Cardiac septum (tissue), 1 donor: ENCODE measurements at regions not wholly inside any gene's neighbourhood (a gene's known extent, or its start where the extent isn't known, plus 50 kb on each side); places are given as distances from the start of the nearest gene placed in this dataset.

Experiments
- DNase-seq: peaks from one replicate; pipeline ENCODE4 v3.0.0-alpha.2; 2020; ENCODE audit warnings: low spot score
- intact Hi-C: fragments of 100-400 bp; cut with DNase I; formaldehyde crosslinking; loops from one replicate; pipeline ENCODE4 v1.14.0; 2022
- donor health status: DM: no; HTN: no; CAD: no.

DNA sequence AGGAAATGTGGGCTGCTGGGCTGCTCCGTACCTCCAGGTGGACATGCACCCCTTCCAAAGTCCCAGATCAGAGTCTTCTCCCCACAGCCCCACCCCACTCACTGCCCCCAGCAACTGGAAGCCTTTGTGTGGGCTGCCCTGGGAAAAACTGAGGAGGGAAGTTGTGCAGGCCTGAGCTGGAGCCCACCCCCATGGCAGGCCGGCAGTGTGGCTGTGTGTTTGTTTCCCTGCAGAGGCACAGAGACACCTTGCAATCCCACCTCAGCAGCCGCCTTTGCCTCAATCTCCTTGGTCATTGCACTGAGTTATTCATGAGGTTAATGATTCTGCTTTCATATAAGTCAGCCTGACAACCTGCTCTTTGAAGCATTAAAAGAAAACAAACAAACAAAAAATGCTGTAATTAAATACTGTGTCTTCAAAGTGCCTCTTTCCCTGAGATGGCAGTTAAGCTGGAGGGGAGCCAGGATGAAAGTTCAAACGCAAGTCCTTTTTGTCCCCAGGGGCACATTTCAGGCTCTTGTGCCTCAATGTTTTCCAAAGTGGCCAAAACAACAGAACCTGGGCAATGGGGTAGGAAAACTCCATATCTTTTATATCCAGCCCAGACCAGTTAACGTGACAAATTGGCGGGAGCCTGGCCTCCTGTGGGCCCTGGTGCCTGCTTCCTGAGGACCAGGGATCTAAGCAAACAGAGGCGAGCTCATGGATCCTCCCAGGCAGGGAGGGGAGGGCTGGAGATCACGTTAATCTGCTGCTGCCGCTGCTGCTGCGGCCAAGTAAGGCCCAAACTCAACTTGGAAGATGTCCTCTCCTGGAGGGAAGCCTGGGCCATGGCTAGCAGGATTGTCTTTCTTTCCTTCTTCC lies 51.9 kb upstream of the TSPAN11 start:
- no peak for DNase-seq
- intact Hi-C loops = no loop called here

GRCh38 chr12:30870491-30871265 lies 55.9 kb upstream of the TSPAN11 start:
- intact Hi-C loops = no loop called here
- DNase-seq = no peak

GRCh38 chr12:30867415-30867814 lies 59.1 kb upstream of the TSPAN11 start:
- DNase-seq = no peak
- intact Hi-C loops = no loop called here

- DNase-seq = no peak
- intact Hi-C loops = no loop called here
These were observed 60.3 kb upstream of the TSPAN11 start for GRCh38 chr12:30866256-30866655.

GRCh38 chr12:30863839-30864238 lies 62.7 kb upstream of the TSPAN11 start:
- intact Hi-C loops = no loop called here

DNA sequence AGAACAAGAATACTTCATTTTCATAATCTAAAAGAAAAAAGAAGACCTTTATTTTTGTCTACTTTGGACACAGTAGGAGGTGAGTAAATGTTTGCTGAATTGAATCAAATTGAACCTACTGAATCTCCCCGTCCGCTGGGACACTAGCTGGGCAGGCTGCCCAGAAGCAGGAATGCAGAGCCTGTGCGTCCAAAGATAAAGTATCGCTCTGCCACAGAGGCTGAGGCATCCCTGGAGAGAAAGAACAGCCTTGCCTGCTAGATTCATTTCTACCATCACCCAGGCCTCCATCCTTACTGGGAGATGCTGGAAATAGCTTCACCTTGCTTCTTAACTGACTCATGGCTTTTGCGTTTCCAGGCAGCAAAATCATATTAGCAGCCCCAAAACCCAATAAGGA lies 64.1 kb upstream of the TSPAN11 start:
- DNase-seq = peak; percentile 74
- intact Hi-C loops = no loop called here

More at GRCh38 chr12:30863839-30864238, 62.7 kb upstream of the TSPAN11 start:
- no peak for DNase-seq

DNA sequence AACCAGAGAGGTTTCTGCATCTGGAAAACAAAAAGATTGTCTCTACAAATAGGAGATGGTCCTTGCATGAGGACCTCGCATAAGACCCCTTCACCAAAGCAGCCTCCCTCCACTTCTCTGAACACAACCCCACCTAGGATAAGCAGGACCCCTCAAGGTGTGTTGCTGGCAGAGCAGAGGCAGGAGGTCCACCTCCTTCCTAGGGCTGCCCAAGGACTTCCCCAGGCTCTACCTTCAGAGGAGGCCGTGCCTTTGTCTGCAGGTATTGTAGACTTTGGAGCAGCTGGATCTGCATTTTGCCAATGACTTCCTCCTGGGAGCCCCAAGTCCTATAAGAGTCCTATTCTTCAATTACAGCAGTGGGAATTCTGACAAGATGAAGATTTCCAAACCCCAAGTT lies 67.3 kb upstream of the TSPAN11 start:
- intact Hi-C loops = no loop called here
- DNase-seq = peak; percentile 33

DNA sequence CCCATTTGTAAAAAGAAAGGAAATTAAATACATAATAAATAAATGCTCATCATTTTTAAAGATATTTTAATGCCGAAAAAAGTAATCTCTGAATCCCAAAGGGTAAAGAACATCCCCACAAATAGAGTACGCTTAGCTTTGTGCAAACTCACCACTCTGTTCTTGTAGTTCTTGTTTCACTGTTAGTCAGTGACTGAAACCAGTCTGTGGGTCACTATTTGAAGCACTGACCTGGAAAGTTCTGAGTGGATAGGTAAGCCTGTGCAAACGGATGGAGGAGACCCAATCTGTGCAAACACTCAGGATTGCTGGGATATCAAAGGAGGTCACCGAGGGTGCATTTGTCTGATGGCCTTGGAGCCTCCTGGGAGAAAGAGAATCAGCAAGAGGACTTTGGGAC lies 68.1 kb upstream of the TSPAN11 start:
- DNase-seq = no peak
- intact Hi-C loops = no loop called here

GRCh38 chr12:30853561-30854133 lies 72.9 kb upstream of the TSPAN11 start:
- intact Hi-C loops = loop anchor here (5.0 kb wide), 1 partner anchor 219 kb away; the partner anchor contains the start of gene DDX11
- DNase-seq = peak; percentile 59

DNA sequence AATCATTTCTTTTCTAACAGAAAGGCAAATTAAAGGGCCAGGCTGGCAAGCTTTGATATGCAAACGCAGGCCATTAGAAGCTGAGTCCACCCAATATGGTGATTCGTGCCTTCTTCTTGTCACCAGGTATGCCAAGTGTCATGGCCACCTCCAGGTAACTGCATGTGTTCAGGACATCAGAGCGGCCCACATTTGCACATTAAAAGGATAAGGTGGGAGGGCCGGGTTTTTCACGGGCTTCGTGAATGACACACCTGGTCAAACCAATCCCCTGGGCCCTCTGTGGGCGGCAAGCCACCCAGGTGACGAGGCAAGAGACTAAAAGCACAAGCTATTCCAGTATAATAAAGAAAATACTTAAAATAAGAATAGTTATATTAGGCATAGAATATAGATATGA lies 75.9 kb upstream of the TSPAN11 start:
- intact Hi-C loops = loop anchor here (1.0 to 5.0 kb wide), 2 partner anchors 136 to 222 kb away; partner anchors contain the start of gene DDX11
- DNase-seq = peak; percentile 59

- intact Hi-C loops = loop anchor here (5.0 kb wide), 2 partner anchors 390 to 425 kb away; no protein-coding TSS in a partner anchor
- DNase-seq = no peak
These were observed 79.3 kb upstream of the TSPAN11 start for GRCh38 chr12:30847259-30847658.

DNA sequence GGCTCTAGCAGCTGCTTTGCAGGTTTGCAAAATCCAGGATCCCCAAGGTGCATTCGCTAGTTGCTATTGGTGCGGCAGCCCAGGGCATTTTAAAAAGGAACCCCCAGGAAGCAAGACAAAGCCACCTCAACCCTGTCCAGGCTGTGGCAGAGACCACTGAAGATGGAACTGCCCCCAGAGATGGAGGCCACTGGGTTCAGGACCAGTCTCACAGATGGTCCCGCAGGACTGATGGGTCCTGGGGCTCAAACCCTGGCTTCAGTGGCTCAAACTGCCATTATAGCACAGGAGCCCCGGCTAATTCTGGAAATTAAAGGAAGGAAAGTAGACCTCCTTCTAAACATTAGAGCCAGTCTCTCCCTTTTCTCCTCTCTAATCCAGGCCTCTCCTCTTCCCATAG lies 79.8 kb upstream of the TSPAN11 start:
- no peak for DNase-seq
- intact Hi-C loops = loop anchor here (5.0 kb wide), 2 partner anchors 391 to 426 kb away; no protein-coding TSS in a partner anchor

- DNase-seq = no peak
- intact Hi-C loops = loop anchor here (5.0 kb wide), 2 partner anchors 392 to 427 kb away; no protein-coding TSS in a partner anchor
These were observed 80.9 kb upstream of the TSPAN11 start for GRCh38 chr12:30845676-30846075.

DNA sequence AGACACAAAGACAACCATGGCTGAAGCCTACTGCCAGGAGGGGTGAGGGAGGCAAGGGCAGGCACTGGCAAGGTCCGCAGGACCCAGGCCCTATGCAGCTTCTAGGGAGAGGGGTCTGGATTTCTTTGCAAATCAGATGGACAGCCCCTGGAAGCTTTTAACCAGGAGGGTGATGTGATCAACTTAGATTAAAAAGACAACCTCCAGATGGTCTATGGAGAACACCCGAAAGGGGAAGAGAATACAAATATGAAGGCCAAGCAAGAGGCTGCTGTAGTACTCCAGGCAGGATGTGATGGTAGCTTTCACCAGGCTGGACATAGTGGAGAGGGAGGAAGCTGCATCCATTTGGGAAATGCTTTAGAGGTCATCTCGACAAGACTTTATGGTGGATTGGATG lies 83.3 kb upstream of the TSPAN11 start:
- intact Hi-C loops = no loop called here
- DNase-seq = no peak

DNA sequence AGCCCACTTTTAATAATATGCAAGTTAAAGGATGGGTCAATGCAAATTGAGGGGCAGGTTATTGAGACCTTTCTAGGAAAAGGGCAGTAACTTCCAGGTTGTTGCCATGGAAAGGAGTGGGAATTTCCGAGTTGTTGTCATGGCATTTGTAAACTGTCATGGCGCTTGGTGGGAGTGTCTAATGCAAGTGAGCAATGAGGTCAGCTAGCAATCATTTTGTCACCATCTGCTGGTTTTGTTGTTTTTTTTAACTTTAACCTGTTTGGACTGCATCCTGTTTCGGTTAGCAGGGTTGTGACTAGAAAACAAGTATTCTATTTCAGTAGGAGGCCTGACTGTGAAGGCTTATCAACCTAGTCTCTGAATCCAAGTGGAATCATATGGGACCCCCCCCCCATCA lies 85.8 kb upstream of the TSPAN11 start:
- intact Hi-C loops = no loop called here
- DNase-seq = no peak

DNA sequence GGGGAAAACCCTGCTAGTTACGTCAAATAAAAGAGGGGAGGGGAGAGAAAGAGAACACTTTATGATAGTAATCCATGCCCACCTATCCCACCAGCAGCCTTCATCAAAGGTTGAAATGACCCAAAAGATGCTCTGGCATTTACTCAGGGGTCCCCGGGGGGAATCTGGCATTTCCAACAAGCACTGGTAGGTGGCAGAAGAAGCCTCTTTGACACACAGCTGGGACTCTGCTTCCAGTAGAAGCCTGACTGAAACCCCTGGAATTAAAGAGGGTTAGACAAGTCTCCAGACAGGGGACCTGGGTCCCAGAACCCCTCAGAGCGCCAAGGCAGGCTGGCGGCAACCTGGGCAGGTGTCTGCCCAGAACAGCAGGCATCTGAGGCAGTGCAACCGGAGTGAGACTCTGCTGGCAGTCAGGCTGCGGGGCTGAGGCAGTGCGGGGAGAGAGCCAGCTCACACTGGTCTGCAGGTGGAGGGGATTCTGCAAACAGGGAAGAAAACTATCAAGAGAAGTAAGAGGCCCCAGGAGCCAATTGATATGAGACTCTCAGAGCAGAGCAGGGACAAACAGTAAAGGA lies 85.0 kb upstream of the CAPRIN2 start:
- DNase-seq = peak; percentile 62
- intact Hi-C loops = no loop called here

- DNase-seq = no peak
- intact Hi-C loops = no loop called here
These were observed 82.8 kb upstream of the CAPRIN2 start for GRCh38 chr12:30837595-30837994.

DNA sequence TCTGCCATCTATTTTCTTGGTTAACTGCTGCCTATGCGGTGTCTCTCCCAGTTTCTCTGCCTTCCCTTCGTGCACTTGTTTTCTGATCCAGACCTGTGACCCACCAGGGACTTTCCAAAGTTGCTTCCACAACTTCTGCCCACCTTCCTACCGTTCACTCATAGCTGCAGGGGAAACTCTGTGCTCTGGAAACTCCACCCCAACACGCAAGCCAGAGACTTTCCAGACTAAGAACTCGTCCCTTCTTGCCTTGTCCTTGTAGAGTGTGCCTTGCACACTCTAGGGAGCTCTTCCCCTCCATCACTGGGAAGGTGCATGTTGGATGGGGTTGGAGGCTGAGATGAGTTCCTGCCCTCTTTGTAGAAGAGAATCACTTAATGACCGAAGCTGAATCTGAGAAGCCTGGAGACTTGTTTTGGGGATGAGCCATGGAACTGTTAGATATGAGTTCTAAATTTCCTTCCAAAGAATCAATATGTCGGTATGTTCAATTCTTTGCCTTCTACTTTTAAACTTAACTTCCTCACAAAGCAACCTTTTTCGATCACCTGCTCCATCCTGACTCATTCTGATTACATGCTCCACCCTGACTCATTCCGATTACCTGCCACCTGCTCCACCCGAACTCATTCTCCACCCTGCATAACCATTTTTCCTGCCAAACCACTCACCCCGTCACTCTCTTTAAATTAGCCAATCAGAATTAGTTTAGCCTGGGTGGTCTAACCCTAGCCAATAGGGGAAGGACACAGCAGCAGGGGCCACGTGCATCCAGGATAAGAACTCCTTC lies 82.1 kb upstream of the CAPRIN2 start:
- DNase-seq = peak; percentile 57
- intact Hi-C loops = no loop called here

- intact Hi-C loops = no loop called here
- DNase-seq = no peak
These were observed 80.5 kb upstream of the CAPRIN2 start for GRCh38 chr12:30835216-30835615.
